GM12874 (cell line): ENCODE measurements at regions not wholly inside any gene's neighbourhood (a gene's known extent, or its start where the extent isn't known, plus 50 kb on each side); places are given as distances from the start of the nearest gene placed in this dataset.

ENCODE experiments used
- TF ChIP-seq, protein P1 (sequence below): IDR thresholded peaks from 2 replicates; pipeline ENCODE4 v1.5.1; 2011; ENCODE audit warnings: low read depth, mild to moderate bottlenecking, control low read depth, low read length, moderate library complexity; ENCODE audit not compliant: insufficient read depth

DNA sequence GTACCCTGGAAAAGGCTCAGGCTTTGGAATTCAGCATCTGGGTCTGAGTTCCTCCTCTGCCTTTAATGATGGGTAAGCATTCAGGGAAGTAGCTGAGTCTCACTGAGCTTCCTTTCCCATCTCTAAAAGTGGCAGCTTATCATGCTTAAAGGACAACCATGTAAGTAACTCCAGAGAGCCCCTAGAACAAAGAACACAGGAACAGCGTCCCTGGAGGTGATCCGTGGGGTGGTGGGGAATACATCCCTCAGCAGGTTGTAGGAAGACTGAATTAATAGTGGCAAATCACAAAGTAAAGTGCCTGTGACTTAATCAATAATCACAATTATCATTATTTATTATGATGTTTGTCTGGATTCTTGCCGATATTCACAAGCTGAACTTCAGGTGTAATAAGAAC is 114.7 kb upstream of the ISX start:
- TF ChIP-seq, protein P1, sequence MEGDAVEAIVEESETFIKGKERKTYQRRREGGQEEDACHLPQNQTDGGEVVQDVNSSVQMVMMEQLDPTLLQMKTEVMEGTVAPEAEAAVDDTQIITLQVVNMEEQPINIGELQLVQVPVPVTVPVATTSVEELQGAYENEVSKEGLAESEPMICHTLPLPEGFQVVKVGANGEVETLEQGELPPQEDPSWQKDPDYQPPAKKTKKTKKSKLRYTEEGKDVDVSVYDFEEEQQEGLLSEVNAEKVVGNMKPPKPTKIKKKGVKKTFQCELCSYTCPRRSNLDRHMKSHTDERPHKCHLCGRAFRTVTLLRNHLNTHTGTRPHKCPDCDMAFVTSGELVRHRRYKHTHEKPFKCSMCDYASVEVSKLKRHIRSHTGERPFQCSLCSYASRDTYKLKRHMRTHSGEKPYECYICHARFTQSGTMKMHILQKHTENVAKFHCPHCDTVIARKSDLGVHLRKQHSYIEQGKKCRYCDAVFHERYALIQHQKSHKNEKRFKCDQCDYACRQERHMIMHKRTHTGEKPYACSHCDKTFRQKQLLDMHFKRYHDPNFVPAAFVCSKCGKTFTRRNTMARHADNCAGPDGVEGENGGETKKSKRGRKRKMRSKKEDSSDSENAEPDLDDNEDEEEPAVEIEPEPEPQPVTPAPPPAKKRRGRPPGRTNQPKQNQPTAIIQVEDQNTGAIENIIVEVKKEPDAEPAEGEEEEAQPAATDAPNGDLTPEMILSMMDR, result no peak

GRCh38 chr22:34960005-34960404 is 106.0 kb upstream of the ISX start:
- TF ChIP-seq, protein P1, result no peak

DNA sequence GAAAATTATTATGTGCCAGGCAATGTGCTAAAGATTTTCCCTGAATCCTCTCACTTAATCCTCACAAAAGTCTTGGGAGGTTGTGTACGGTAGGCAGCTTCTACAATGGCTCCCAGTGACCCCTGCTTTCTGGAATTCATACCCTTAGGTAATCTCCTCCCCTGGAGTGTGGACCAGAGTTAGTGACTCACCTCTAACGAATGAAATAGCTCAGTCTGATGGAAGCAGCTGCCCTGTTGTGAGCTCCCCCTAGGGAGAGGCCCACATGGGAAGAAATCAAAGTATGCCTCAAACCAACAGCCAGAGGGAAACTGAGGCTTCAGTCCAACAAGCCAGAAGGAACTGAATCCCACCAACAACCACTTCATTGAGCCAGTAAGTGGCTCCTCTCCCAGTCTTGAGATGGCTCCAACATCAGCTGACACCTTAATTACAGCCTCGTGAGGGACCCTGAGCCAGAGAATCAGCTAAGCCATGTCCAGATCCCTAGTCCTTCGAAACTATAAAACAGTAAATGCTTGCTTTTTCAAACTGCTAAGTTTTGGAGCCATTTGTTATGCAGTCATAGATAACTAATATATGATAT is 98.9 kb upstream of the ISX start:
- TF ChIP-seq, protein P1, result no peak

DNA sequence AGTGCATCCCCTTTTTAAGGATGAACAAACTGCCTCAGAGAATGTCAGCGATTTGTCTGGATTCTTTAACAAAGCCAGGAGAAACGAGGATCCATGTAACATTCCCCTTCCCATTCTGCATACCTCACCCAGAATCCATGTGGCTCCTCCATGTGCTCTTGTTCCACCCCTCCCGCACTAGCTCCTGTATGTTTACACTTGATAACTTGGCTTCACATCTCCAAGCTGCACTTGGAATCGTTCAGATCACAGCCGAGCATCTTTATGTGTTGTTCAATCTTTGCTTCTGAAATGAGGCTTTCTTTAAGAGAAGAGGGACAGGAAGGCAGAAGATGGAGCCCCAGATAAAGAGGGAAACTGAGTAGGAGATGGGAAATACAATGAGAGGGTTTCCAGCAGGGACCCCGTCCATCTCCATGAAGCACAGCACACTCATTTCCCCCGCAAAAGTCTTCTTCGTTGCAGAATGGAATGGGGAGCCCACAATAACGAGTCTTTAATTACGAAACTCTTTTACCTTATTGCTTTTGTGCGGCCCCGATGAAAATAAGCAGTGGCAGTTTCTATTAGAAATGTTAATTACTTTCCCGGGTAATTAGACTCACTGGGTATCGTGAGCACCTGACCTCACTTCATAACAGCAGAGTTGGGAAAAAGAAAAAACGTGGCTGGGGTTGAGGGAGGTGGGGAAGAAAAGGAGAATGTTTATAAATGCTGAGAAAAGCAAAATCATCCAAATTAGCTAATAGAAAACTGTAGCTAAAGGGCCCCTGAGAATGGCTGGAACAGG is 96.8 kb upstream of the ISX start:
- TF ChIP-seq, protein P1, result no peak

- TF ChIP-seq, protein P1, result no peak
Observed at GRCh38 chr22:34971456-34971855, 94.5 kb upstream of the ISX start.

DNA sequence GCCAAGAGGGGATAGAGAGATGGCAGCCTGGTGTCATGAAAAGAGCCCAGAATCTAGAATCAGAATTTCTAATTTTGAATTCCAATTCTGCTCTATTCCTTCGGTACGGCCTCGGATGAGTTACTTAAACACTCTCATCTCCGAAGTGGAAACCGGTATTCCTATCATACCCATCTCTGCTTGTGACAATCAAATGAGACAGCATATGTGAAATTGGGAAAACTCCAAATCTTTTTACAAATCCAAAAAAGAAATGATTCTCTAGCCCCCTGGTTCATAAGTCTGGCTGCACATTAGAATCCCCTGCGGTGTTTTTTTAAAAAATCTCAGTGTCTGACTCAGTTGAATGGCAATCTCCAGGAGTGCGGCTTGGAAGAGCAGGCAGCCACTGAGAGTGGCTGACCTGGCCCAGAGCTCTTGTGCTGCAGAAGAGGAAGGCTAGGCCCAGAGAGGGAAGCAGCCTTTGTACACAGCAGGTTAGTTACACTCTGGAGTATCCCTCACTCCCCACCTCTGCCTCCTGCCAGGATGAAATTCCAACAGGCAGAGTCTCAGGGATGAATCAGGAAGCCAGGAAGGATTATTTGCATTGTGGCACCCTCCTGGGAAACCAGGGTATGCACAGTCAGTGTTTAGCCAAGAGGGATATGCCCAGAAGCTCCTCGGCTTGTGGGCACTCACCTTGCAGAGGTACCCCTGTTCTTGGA is 93.6 kb upstream of the ISX start:
- TF ChIP-seq, protein P1, result no peak

DNA sequence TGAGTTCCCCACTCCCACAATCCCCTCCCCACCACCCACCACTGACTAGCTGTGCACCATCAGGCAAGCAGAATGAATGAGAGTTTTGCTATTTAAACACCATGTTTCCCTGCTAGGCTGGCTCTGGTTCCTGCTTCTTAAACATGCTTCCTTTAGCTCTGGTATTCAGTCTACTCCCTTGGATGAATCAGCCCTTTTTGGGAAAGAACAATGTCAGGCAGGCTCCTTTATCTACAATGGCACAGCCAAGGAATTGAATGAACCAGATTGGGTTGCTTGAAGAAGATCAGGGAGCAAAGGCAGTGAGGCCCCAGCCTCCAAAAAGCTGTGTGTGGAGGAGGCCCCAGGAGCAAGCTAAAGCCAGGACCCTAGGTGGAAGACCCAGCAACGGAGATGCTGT is 92.9 kb upstream of the ISX start:
- TF ChIP-seq, protein P1, result no peak
